ENCODE measurements at regions not wholly inside any gene's neighbourhood (a gene's known extent, or its start where the extent isn't known, plus 50 kb on each side); places are given as distances from the start of the nearest gene placed in this dataset.

- DNase-seq (ENCODE audit: low read depth): no peak
- no peak overlapping the region for H3K4me3 ChIP-seq (ENCODE audit: low read depth, low read length)
- TF ChIP-seq, protein P1, sequence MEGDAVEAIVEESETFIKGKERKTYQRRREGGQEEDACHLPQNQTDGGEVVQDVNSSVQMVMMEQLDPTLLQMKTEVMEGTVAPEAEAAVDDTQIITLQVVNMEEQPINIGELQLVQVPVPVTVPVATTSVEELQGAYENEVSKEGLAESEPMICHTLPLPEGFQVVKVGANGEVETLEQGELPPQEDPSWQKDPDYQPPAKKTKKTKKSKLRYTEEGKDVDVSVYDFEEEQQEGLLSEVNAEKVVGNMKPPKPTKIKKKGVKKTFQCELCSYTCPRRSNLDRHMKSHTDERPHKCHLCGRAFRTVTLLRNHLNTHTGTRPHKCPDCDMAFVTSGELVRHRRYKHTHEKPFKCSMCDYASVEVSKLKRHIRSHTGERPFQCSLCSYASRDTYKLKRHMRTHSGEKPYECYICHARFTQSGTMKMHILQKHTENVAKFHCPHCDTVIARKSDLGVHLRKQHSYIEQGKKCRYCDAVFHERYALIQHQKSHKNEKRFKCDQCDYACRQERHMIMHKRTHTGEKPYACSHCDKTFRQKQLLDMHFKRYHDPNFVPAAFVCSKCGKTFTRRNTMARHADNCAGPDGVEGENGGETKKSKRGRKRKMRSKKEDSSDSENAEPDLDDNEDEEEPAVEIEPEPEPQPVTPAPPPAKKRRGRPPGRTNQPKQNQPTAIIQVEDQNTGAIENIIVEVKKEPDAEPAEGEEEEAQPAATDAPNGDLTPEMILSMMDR (conservative IDR thresholded peaks at IDR 0.05; ENCODE audit: low read depth, low read length): no peak
These were observed 270.4 kb upstream of the LCORL start for GRCh38 chr4:18291981-18292380.

DNA sequence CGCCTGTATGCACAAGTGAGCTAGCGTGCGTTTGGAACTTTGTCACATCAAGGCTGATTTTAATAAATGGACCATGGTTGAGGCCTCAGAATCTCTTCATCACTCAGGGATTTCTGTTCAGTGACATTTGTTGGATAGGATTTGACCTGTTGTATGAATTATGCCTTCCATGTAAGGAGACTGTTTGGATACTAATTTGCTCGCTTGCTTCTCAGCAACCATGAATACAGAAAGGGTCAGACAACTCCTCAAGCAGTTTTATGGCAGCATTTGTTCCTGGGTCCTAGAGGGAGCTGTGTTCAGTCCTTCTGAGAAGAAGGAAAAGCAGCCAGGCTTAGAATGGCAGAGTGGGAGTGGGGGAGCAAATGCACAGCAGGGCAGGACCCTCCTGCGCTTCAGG, 269.7 kb upstream of the LCORL start:
- no peak for DNase-seq (ENCODE audit: low read depth)
- TF ChIP-seq, protein P1 (conservative IDR thresholded peaks at IDR 0.05; ENCODE audit: low read depth, low read length): no peak
- no peak overlapping the region for H3K4me3 ChIP-seq (ENCODE audit: low read depth, low read length)

DNA sequence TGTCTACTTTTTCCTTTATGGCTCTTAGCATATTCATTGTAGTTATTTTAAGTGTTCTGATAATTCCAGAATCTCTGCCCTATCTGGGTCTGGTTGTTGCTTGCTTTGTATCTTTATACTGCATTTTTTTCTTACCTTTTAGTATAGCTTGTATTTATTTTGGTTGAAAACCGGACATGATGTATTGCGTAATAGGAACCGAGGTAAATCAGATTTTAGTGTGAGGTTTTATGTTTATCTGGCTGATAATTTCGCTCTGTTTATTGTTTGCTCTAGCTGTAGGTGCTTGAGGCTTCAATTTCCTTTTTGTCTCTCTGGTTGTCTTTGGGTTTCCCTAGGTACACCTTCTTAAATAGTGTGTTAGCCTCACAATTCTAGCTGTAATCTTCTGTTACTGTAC, 263.8 kb upstream of the LCORL start:
- TF ChIP-seq, protein P1 (conservative IDR thresholded peaks at IDR 0.05; ENCODE audit: low read depth, low read length): no peak
- H3K4me3 ChIP-seq (ENCODE audit: low read depth, low read length): no peak overlapping the region

GRCh38 chr4:18278244-18278643, 256.7 kb upstream of the LCORL start:
- H3K4me3 ChIP-seq (ENCODE audit: low read depth, low read length): no peak overlapping the region
- DNase-seq (ENCODE audit: low read depth): no peak
- TF ChIP-seq, protein P1 (conservative IDR thresholded peaks at IDR 0.05; ENCODE audit: low read depth, low read length): no peak

More for the DNA sequence above, 263.8 kb upstream of the LCORL start:
- no peak for DNase-seq (ENCODE audit: low read depth)

DNA sequence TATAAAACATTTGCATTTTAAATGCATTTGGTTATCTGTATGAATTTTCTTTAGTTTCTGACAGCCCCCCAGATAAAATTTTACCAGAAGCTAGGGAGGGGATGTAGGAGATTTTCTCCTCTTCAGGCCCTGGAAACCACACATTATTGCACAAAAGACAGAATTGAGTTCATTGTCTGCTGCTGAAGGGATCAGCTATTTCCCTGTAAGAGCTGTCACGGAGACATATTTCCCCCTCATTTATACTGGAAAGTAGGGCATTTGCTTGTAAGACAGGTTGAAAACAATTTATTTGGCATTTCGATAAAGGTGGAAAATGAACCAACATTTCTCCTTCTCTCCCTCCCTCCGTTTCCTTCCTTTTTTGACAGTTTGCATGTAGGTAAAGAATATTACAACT, 241.3 kb upstream of the LCORL start:
- TF ChIP-seq, protein P1 (conservative IDR thresholded peaks at IDR 0.05; ENCODE audit: low read depth, low read length): no peak
- H3K4me3 ChIP-seq (ENCODE audit: low read depth, low read length): no peak overlapping the region
- no peak for DNase-seq (ENCODE audit: low read depth)

DNA sequence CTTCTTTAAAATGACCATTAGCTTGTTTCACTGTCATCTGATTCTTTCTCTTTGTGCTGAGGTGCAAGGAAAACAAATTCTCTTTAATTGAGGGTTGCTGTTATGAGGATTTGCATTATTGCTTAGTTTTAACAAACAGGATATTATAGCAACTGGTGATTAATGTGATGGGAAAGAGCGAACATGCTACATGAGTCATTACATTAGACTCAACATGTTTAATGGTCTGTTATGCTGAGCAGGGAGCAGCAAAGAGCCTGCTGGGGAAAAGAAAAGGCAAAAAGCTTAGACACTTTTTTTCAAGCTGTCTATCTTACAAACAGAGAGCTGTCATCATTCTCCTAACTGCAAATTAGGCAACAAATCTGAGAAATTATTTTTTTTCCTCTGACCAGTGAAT, 230.5 kb upstream of the LCORL start:
- H3K4me3 ChIP-seq (ENCODE audit: low read depth, low read length): no peak overlapping the region
- no peak for DNase-seq (ENCODE audit: low read depth)
- TF ChIP-seq, protein P1 (conservative IDR thresholded peaks at IDR 0.05; ENCODE audit: low read depth, low read length): no peak

GRCh38 chr4:18250564-18250963, 229.0 kb upstream of the LCORL start:
- TF ChIP-seq, protein P1 (conservative IDR thresholded peaks at IDR 0.05; ENCODE audit: low read depth, low read length): no peak
- DNase-seq (ENCODE audit: low read depth): no peak
- no peak overlapping the region for H3K4me3 ChIP-seq (ENCODE audit: low read depth, low read length)
